HG03460 (cell line): ENCODE measurements at regions not wholly inside any gene's neighbourhood (a gene's known extent, or its start where the extent isn't known, plus 50 kb on each side); places are given as distances from the start of the nearest gene placed in this dataset.
"Not testable (repeated sequence)": the region's sequence is repeated elsewhere in the genome, so short reads cannot be mapped to it uniquely, and the experiment has no call there.

Experiments
- ATAC-seq: cut with Tn5 transposase; IDR thresholded peaks from one replicate; pipeline ENCODE4 v1.9.1; 2021; ENCODE audit not compliant: unreplicated experiment

DNA sequence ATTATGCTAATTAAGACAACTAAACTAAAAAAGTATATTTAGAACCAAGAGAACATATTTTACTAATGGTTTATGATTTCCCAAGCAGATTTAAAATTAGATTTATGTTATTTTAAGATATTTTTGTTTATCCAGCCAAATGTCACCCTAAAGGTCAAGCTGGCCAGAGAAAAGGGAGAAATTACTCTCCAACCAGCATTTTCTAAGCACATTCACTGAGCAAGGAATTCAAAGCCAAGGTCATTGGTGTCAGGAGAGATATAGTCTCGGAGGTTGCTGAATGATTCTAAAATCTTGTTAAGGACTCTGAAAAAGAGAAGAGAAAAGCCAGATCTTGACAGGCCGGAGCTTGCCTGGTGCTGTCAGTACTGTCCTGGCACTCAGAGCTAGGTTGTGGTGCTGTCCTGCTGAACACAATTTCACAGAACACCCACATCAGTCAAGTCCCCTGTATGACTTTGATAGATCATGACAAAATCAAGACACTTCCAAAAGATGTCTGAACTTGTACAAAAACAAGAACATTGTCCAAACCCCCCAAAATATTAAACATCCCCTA is 222.3 kb upstream of the SMLR1 start:
- no peak for ATAC-seq

GRCh38 chr6:130610303-130610702 is 216.9 kb upstream of the SMLR1 start:
- no peak for ATAC-seq

- ATAC-seq: no peak
These were observed 215.8 kb upstream of the SMLR1 start for GRCh38 chr6:130611366-130611765.

GRCh38 chr6:130613176-130613575 is 214.0 kb upstream of the SMLR1 start:
- no peak for ATAC-seq

DNA sequence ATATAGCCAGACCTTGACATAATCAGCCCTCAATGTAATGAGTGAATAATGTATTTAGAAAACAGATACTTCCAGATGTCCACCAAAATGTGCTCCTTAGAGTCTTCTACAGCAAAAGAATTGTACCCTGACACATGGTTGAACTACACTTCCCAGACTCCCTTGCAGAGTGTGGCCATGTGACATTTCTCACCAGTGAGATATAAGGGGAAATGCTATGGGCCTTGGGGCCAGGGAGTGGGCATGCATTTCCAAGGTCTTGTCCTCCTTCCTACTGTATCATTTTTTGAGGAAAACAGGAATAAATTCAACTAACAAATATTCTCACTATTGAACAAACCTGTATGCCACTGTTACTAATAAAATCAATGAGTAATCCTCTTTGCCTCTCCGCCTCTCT is 211.4 kb upstream of the SMLR1 start:
- ATAC-seq: no peak

- ATAC-seq: no peak
These were observed 209.5 kb upstream of the SMLR1 start for GRCh38 chr6:130617658-130618057.

GRCh38 chr6:130618806-130619205 is 208.4 kb upstream of the SMLR1 start:
- not testable (repeated sequence) for ATAC-seq

GRCh38 chr6:130620338-130620781 is 206.8 kb upstream of the SMLR1 start:
- ATAC-seq: no peak

- no peak for ATAC-seq
These were observed 205.1 kb upstream of the SMLR1 start for GRCh38 chr6:130622142-130622541.

GRCh38 chr6:130624046-130624445 is 203.2 kb upstream of the SMLR1 start:
- no peak for ATAC-seq

DNA sequence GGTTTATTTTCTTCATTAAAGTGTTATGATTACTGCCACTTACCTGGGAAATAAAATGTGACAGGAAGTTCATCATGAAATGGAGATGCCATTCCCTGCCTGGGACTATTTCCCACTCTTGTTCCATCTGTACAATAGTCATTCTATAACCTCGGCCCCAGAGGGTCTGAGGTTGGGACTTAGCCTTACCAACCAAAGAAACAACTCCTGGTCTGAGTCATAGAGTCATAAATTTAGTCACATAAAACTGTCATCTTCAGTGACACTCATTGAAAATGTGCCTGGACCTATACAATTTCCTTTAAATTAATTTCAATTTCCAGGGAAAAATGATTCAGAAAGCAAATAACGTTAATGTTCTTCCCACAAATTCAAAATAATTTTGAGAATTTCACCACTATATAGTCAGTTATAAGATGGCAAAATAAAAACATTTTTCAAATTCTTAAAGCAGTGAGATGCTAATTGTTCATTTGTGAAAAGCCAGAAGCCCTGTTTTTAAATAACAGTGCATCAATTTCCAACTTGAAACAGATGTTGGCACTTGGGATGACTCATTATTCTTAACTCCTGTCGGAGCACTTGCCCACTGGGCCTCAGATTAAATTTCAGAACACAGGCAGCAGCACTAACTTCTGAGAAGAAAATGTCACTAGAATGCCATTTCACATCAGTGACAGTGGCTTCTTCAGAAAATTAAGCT is 201.2 kb upstream of the SMLR1 start:
- ATAC-seq: peak; percentile 79

DNA sequence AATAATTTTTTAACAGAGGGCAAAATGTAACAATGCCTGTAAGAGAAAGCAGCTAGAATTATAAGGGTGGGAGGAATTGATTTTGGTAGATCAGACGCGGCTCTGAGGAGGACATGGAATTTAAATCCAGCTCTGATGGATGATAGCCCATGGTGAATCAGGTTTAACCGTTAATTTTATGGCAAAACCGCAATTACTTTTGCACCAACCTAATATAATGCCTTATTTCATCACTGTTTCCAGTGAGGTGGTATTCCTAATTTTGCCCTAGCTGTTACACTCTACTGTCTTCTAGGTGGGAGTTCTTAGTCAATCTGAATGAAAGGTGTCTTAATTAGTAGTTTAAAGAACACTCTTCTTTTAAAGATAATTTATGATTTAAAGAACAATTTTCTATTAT is 198.3 kb upstream of the SMLR1 start:
- ATAC-seq: no peak

- no peak for ATAC-seq
These were observed 197.6 kb upstream of the SMLR1 start for GRCh38 chr6:130629640-130630039.

GRCh38 chr6:130632277-130632676 is 194.9 kb upstream of the SMLR1 start:
- no peak for ATAC-seq

GRCh38 chr6:130632897-130633296 is 194.3 kb upstream of the SMLR1 start:
- ATAC-seq: no peak

DNA sequence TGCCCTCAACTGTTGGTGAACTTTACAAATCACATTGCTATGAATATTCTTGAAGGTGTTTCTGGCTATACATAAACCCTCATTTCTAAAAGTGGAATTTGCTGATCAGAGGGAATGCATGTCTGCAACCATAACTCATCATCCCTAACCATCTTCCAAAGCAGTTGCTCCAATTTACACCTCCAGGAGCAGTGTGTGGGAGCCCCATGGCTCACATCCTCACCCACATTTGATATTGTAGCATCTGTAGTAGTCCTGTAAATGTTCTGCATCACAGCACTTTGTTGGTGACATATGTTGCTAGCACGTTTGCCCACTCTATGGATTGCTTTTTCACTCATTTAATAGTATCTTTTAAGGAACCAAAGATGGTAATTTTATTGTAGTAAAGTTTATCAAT is 183.8 kb upstream of the SMLR1 start:
- no peak for ATAC-seq

- ATAC-seq: no peak
These were observed 183.0 kb upstream of the SMLR1 start for GRCh38 chr6:130644175-130644574.

DNA sequence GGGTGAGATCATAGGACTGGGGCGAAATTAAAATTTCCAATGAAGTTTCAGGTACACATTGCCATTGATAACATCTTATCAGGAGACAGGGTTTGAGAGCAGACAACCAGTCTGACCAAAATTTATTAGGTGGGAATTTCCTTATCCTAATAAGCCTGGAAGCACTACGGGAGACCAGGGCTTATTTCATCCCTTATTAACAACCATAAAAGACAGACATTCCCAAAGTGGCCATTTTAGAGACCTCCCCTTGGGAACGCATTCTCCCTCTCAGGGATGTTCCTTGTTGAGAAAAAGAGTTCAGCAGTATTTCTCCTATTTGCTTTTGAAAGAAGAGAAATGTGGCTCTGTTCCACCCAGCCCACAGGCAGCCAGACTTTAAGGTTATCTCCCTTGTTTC is 182.4 kb upstream of the SMLR1 start:
- not testable (repeated sequence) for ATAC-seq

GRCh38 chr6:130647246-130647645 is 180.0 kb upstream of the SMLR1 start:
- no peak for ATAC-seq

- ATAC-seq: no peak
These were observed 171.6 kb upstream of the SMLR1 start for GRCh38 chr6:130655586-130655985.

GRCh38 chr6:130661077-130661476 is 166.1 kb upstream of the SMLR1 start:
- ATAC-seq: no peak

- ATAC-seq: no peak
These were observed 160.4 kb upstream of the SMLR1 start for GRCh38 chr6:130666786-130667185.

DNA sequence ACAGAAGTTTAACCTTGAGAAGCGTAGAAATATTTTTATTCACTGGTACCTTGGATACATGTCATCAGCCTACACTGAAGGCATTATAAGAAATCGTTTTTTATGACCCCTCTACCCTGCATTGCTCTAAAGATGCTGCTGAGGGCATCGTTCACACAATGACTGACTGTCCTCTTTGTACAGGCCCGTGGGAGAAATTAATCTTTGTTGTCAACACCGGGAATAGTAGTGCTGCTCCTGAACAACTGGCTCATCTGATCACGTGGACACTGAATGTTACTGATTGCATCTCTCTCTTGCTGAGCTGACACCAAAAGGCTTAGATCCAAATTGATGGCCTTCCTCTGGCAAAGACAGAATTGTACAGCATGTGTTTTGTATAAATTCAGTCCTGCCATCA is 157.1 kb upstream of the SMLR1 start:
- no peak for ATAC-seq
